SJSA1 (cell line): ENCODE measurements at regions not wholly inside any gene's neighbourhood (a gene's known extent, or its start where the extent isn't known, plus 50 kb on each side); places are given as distances from the start of the nearest gene placed in this dataset.

Experiments
- DNase-seq, 2 experiments: peaks; one replicate each; pipeline ENCODE4 v3.0.0-alpha.2; 2015 to 2020; ENCODE audit warnings: low spot score in 2 of 2, low read depth in 1 of 2
- H3K27ac ChIP-seq: fragments of 250-450 bp; sonication (Bioruptor Pico); 2 replicates; pipeline ENCODE4 v1.5.1; 2020; ENCODE audit warnings: mild to moderate bottlenecking, moderate library complexity
- H3K27me3 ChIP-seq: fragments of 250-450 bp; sonication (Bioruptor Pico); replicated peaks from 2 replicates; pipeline ENCODE4 v1.5.1; 2020; ENCODE audit warnings: mild to moderate bottlenecking, moderate library complexity
- H3K36me3 ChIP-seq: fragments of 250-450 bp; sonication (Bioruptor Pico); 2 replicates; pipeline ENCODE4 v1.5.1; 2020; ENCODE audit warnings: mild to moderate bottlenecking
- H3K4me1 ChIP-seq: fragments of 250-450 bp; sonication (Bioruptor Pico); replicated peaks from 2 replicates; pipeline ENCODE4 v1.6.1; 2021; ENCODE audit warnings: mild to moderate bottlenecking
- H3K4me3 ChIP-seq: fragments of 250-450 bp; sonication (Bioruptor Pico); 2 replicates; pipeline ENCODE4 v1.5.1; 2020; ENCODE audit warnings: mild to moderate bottlenecking
- H3K9me3 ChIP-seq: fragments of 250-450 bp; sonication (Bioruptor Pico); replicated peaks from 2 replicates; pipeline ENCODE4 v1.5.1; 2020; ENCODE audit warnings: mild to moderate bottlenecking

- no peaks in the 10 kb centered on the region for H3K36me3 ChIP-seq
- H3K27ac ChIP-seq = no peak overlapping the region
- no peak for DNase-seq
Observed at GRCh38 chrX:148412006-148412405, 88.4 kb upstream of the AFF2 start.

DNA sequence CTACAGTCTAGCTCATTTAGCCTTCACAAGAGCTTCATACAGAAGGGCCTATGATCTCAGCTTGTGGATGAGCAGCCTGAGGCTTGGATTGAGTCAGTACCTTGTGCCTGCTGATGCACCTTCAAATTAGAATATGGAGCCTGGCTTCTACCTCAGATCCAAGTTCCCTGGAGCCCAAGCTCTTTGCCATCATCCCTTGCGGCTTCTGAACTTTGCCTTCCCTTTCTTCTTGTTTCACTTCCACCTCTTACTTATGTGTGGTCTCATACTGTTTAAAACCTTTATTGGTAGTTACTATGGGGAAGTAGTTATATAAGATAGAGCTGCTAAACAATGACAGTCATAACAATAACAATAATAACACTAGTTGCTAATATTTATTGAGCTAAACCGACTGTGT lies 84.3 kb upstream of the AFF2 start:
- DNase-seq = no peak
- H3K27ac ChIP-seq = no peak overlapping the region
- H3K9me3 ChIP-seq = no peaks in the 10 kb centered on the region
- no peaks in the 10 kb centered on the region for H3K4me1 ChIP-seq
- H3K27me3 ChIP-seq = no peaks in the 10 kb centered on the region
- no peak overlapping the region for H3K4me3 ChIP-seq
- H3K36me3 ChIP-seq = no peaks in the 10 kb centered on the region

More at GRCh38 chrX:148412006-148412405, 88.4 kb upstream of the AFF2 start:
- Histone ChIP-seq H3K9me3 (no peaks in the 10 kb centered on the region), H3K27me3 (no peaks in the 10 kb centered on the region), H3K4me1 (no peaks in the 10 kb centered on the region), H3K4me3 (no peak overlapping the region)

- no peaks in the 10 kb centered on the region for H3K27me3 ChIP-seq
- no peak overlapping the region for H3K27ac ChIP-seq
- no peaks in the 10 kb centered on the region for H3K9me3 ChIP-seq
- no peak for DNase-seq
- H3K4me1 ChIP-seq = no peaks in the 10 kb centered on the region
- no peak overlapping the region for H3K4me3 ChIP-seq
- no peaks in the 10 kb centered on the region for H3K36me3 ChIP-seq
Observed at GRCh38 chrX:148416931-148417330, 83.5 kb upstream of the AFF2 start.

GRCh38 chrX:148417934-148418333 lies 82.5 kb upstream of the AFF2 start:
- DNase-seq = no peak
- Histone ChIP-seq H3K27ac (no peak overlapping the region), H3K27me3 (no peaks in the 10 kb centered on the region), H3K4me1 (no peaks in the 10 kb centered on the region), H3K9me3 (no peaks in the 10 kb centered on the region), H3K4me3 (no peak overlapping the region), H3K36me3 (no peaks in the 10 kb centered on the region)

DNA sequence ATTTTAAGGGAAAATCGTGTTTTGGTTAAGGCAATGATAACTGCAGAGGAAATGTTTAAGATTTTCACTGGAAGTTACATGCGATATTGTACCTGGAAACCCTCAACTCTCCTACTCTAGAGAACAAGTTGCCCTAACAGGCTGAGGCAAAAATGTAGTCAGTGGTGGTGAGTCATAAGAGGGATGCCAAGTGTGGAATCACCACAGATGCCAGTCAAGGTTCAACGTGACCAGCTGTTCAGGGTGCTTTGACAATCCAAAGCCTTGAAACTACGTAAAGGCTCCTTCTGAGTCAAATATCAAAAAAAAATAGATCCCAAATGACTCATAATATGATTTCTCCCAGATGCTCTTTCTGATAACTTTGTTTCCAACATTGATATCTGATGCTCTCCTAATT lies 77.9 kb upstream of the AFF2 start:
- H3K27ac ChIP-seq = no peak overlapping the region
- no peak overlapping the region for H3K4me3 ChIP-seq
- H3K4me1 ChIP-seq = no peaks in the 10 kb centered on the region
- H3K9me3 ChIP-seq = no peaks in the 10 kb centered on the region
- no peaks in the 10 kb centered on the region for H3K36me3 ChIP-seq
- H3K27me3 ChIP-seq = no peaks in the 10 kb centered on the region
- no peak for DNase-seq

- H3K27ac ChIP-seq = no peak overlapping the region
- H3K9me3 ChIP-seq = no peaks in the 10 kb centered on the region
- no peak for DNase-seq
- no peak overlapping the region for H3K4me3 ChIP-seq
- no peaks in the 10 kb centered on the region for H3K36me3 ChIP-seq
- H3K27me3 ChIP-seq = no peaks in the 10 kb centered on the region
- no peaks in the 10 kb centered on the region for H3K4me1 ChIP-seq
Observed at GRCh38 chrX:148424570-148424969, 75.8 kb upstream of the AFF2 start.

DNA sequence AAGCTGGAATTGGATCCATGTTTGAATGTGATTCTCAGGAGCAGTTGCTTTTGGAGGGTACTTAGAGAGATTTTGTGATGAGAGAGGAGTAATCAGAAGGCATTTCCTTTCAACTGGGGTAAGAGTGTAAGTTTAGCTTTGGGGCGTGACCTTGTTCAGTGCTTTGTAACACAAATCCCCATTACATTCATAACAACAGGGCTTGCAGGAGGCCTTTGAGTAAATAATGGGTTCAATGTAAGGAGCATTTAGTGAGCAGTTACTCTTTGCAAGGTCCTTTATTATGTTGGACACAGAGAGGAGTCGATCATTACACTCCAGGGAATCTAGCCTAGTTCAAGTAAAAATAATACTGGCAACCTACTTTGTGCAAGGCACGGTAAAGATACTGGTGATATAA lies 74.0 kb upstream of the AFF2 start:
- Histone ChIP-seq H3K4me1 (no peaks in the 10 kb centered on the region), H3K9me3 (no peaks in the 10 kb centered on the region), H3K27me3 (no peaks in the 10 kb centered on the region), H3K4me3 (no peak overlapping the region), H3K27ac (no peak overlapping the region), H3K36me3 (no peaks in the 10 kb centered on the region)
- no peak for DNase-seq

- no peaks in the 10 kb centered on the region for H3K36me3 ChIP-seq
- no peaks in the 10 kb centered on the region for H3K27me3 ChIP-seq
- H3K9me3 ChIP-seq = no peaks in the 10 kb centered on the region
- no peaks in the 10 kb centered on the region for H3K4me1 ChIP-seq
- no peak overlapping the region for H3K4me3 ChIP-seq
- H3K27ac ChIP-seq = no peak overlapping the region
- DNase-seq = no peak
Observed at GRCh38 chrX:148441387-148441786, 59.0 kb upstream of the AFF2 start.

DNA sequence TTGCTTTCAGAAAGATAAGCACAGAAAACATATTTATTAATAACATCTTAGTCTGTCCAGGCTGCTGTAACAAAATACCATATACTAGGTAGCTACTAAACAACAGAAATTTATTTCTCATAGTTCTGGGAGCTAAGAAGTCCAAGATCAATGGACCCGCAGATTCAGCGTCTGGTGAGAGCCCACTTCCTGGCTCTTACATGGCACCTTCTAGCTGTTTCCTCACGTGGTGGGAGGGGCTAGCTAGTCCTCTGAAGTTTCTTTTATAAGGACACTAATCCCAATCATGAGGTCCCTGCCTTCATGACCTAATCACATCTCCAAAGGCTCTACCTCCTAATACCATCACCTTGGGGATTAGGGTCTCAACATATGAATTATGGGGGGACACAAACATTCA lies 57.2 kb upstream of the AFF2 start:
- no peaks in the 10 kb centered on the region for H3K36me3 ChIP-seq
- H3K27ac ChIP-seq = no peak overlapping the region
- H3K27me3 ChIP-seq = no peaks in the 10 kb centered on the region
- DNase-seq = no peak
- no peaks in the 10 kb centered on the region for H3K4me1 ChIP-seq
- no peak overlapping the region for H3K4me3 ChIP-seq
- no peaks in the 10 kb centered on the region for H3K9me3 ChIP-seq

- Histone ChIP-seq H3K4me3 (no peak overlapping the region), H3K9me3 (no peaks in the 10 kb centered on the region), H3K27me3 (no peaks in the 10 kb centered on the region), H3K27ac (no peak overlapping the region), H3K4me1 (no peaks in the 10 kb centered on the region), H3K36me3 (no peaks in the 10 kb centered on the region)
- DNase-seq = no peak
Observed at GRCh38 chrX:148448686-148449085, 51.7 kb upstream of the AFF2 start.
